HG03108 (cell line): ENCODE measurements at regions not wholly inside any gene's neighbourhood (a gene's known extent, or its start where the extent isn't known, plus 50 kb on each side); places are given as distances from the start of the nearest gene placed in this dataset.

ENCODE experiments used
- ATAC-seq: cut with Tn5 transposase; IDR thresholded peaks from one replicate; pipeline ENCODE4 v1.9.1; 2021; ENCODE audit warnings: moderate library complexity; ENCODE audit not compliant: unreplicated experiment

- ATAC-seq = no peak
Observed at GRCh38 chr4:58216461-58216860, 1106.3 kb upstream of the IGFBP7 start.

- ATAC-seq = no peak
Observed at GRCh38 chr4:58214376-58214775, 1104.2 kb upstream of the IGFBP7 start.

DNA sequence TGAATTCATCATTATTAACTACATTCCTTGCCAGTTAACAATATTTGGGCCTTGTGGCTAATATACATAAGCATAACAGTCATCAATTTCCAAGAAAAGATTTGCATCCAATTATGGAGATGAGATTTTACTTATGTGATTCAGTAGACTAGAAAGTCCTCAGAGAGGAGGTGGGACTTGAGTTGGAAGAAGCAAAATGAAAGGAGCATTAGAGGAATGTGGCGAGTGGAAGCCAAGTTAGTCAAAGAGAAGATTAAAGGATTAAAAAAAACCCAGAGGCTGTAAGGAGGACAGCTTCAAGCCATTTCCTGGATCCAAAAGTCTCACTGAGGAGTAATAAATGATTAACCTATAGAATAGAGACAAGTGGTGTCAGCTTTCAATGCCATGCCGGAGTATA is 1099.4 kb upstream of the IGFBP7 start:
- no peak for ATAC-seq

GRCh38 chr4:58209001-58209400 is 1098.8 kb upstream of the IGFBP7 start:
- ATAC-seq = no peak

GRCh38 chr4:58205446-58206235 is 1095.5 kb upstream of the IGFBP7 start:
- no peak for ATAC-seq

DNA sequence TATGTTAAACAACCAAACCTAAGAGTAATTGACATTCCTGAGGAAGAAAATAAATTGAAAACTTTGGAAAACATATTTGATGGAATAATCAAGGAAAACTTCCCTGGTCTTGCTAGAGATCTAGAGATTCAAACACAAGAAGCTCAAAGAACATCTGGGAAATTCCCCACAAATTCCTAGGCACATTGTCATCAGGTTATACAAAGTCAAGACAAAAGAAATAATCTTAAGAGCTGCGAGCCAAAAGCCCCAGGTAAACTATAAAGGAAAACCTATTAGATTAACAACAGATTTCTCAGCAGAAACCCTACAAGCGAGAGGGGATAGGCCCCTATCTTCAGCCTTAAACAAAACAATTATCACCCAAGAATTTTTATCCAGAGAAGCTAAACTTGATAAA is 1082.0 kb upstream of the IGFBP7 start:
- no peak for ATAC-seq

DNA sequence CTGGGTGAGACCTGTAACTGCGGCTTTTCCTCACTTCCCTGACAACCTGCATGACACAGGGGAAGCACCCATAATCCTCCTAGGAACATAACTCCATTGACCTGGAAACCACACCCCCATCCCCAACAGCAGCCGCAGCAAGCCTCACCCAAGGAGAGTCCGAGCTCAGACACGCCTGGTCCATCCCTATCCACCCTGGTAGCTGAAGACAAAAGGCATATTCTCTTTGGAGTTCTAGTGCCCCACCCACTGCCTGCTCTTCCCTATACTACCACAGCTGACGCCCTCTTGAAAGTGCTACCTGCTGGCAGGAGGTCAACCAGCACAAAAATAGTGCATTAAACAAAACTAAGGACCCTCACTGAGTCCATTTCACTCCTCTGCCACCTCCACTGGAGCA is 1080.9 kb upstream of the IGFBP7 start:
- no peak for ATAC-seq

- no peak for ATAC-seq
Observed at GRCh38 chr4:58188316-58188715, 1078.1 kb upstream of the IGFBP7 start.

DNA sequence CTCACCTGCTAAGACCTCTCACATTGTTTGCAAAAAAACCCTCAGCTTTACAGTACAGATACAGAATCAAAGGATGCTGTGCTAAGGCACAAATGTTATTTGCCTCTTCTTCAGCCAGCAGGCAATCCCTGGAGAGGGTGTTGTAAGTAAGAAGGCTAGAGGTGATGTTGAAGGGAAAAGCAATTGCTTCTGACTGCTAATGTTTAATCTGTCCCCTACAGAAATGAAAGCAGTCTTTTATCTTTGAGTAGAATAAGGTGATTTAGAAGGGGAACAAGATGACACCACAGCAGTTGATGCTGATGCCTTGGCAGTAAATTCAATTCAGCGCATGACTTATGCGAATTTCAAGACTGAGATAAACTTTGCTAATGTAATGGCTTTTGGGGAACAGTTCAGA is 1064.8 kb upstream of the IGFBP7 start:
- no peak for ATAC-seq

DNA sequence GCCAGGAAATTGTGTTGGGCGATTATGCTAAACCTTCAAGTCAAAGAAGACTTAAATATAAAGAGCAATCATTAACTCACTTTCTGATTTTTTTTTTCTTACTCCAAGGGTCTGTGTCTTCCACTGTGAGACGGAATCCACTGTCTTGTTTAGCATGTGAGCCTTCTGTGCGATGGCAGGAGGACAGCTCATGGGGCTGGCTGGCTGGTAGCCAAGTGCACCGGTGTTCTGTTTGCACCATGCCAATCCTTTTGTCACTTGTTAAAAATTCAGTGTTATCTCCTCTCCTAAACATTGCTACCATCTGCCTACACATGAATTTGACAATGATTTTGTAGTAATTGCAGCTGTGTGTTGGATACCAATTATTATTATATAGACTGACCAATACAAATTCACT is 1056.3 kb upstream of the IGFBP7 start:
- no peak for ATAC-seq

GRCh38 chr4:58163156-58163555 is 1053.0 kb upstream of the IGFBP7 start:
- no peak for ATAC-seq

DNA sequence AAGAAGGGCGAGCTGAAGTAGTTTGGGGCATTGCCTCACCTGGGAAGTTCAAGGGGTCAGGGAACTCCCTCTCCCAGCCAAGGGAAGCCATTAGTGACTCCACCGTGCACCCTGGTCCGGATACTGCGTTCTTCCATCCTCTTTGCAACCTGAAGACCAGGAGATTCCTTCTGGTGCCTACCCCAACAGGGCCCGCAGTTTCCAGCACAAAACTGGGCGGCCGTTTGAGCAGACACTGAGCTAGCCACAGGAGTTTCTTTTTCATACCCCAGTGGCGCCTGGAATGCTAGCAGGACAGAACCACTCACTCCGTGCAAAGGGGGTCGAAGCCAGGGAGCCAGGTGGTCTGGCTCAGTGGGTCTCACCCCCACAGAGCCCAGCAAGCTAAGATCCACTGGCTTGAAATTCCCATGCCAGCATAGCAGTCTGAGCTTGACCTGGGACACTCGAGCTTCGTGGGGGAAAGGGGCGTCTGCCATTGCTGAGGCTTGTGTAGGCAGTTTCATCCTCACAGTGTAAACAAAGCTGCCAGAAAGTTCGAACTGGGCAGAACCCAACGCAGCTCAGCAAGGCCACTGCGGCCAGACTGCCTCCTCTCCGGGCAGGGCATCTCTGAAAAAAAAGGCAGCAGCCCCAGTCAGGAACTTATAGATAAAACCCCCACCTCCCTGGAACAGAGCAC is 1039.4 kb upstream of the IGFBP7 start:
- ATAC-seq = no peak

DNA sequence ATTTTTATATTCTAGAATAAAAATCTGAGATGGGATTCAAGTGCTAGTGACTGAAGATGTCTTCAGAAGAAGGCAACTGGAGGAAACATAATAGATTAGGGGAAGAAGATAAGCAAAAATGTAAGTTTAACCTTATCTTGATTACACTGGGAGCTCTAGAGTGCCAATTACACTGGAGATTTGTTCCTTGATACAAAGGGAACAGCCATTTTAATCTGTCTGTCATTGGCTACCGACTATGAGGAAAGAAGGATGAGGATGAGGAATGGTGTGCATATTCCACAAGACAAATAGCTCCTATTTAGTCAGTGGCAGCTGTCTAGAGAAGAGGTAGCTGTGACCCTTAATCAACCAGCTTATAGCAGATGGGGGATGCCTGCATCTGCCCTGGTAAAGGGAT is 1034.5 kb upstream of the IGFBP7 start:
- no peak for ATAC-seq

DNA sequence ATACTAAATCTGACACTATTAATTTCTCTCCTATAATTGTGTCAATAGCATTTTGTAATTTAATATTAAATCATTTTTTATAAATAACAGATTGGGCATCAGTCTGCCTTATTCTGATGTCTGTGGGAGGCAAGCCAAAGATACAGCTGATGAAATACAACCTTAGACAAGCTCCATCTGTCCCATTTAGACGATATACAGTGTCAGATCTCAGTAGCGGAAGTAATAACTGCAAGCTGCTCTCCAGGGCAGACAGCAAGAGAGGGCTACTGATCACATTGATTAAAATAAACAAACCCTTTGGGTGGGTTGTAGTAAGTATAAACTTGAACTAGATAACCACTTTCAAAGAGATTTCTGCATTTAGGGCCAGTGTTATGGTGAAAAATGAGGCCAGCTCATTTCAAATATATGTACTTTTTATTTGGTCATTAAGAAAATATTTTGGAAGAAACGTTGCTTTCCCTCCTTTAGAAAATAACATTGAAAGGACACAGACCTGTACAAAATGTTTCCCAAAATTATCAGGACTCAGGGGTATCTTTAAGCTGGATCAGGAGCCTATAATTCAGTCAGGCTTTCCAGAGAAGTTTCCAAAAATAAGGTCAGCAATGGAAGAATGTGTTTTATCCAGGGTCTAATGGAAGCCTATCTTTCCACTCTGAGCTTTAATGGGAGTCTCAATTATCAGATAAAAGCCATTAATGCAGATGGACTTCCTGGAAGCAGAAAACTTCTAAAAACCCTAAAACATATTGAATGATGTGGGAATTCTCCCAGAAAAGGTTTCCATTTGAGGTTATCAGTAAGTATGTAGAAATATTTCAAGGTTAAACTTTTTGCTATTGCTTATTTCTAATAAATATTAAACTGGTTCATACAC is 1028.8 kb upstream of the IGFBP7 start:
- no peak for ATAC-seq

GRCh38 chr4:58136604-58137003 is 1026.4 kb upstream of the IGFBP7 start:
- ATAC-seq = no peak

GRCh38 chr4:58127680-58128079 is 1017.5 kb upstream of the IGFBP7 start:
- ATAC-seq = no peak

GRCh38 chr4:58119298-58119697 is 1009.1 kb upstream of the IGFBP7 start:
- ATAC-seq = no peak

DNA sequence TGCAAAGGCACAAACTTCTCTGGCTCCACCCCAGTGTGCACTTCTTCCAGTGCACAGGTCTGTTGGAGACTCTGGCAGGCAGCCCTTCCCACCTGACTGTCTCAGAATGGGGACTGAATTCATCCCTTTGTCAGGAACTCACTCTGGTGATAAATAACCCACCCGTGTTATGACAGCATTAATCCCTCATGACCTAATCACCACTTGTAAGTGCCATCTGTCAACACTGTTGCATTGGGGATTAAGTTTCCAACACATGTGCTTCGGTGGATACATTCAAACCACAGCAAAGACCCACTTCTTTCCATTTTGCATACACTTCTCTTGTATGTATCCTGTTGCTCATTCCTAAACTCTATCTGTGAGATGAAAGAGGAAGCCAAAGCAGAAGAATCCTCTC is 1002.9 kb upstream of the IGFBP7 start:
- ATAC-seq = no peak

GRCh38 chr4:58111818-58112217 is 1001.6 kb upstream of the IGFBP7 start:
- no peak for ATAC-seq

GRCh38 chr4:58093352-58093751 is 983.2 kb upstream of the IGFBP7 start:
- ATAC-seq = no peak

DNA sequence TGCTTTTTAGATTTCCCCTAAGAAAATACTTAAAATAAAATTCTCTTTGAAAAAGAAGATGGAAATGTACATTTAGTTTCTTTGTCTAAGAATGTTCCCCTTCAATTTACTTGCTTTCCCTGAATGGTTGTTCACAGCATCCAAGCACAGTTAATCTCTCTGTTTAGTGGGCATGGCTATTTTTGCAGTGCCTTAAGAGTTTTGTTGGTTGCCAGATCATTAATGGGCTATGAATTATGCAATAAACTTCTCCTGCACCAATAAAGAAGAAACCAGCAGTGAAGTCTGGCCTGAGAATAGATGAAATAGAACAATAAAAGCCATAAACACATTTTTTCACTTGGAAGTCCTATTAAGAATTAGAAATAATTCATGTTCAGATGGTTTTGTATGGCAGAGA is 980.4 kb upstream of the IGFBP7 start:
- no peak for ATAC-seq

DNA sequence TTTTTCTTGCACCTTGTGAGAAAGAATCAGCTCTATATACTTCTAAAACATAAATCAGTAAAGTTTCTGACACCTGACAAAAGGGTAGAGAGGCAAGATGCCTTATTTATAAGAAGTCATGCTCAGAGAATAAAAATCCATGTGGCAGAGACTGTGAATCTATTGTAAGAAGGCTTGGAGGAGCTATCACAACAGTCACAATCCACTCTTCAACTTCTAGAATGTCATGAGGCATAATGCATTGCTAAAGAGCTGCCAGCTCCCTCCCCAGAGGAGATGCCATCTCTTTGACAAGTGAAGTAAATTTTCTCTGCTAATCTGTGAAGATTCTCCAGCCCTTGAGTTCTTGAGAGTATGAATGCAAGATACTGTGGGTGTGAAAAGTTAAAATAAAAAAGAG is 971.2 kb upstream of the IGFBP7 start:
- no peak for ATAC-seq
